ENCODE measurements at regions not wholly inside any gene's neighbourhood (a gene's known extent, or its start where the extent isn't known, plus 50 kb on each side); places are given as distances from the start of the nearest gene placed in this dataset.

GRCh38 chrX:7698248-7698647, 144.7 kb upstream of the VCX start:
- WGBS, 2 donors, result 91 to 92% methylated on average over 2 of the region's 2 CpGs
- Histone ChIP-seq H3K27ac (no peak overlapping the region), H3K27me3 (no peaks in the 10 kb centered on the region), H3K36me3 (no peaks in the 10 kb centered on the region), H3K4me3 (no peak overlapping the region), H3K4me1 (no peaks in the 10 kb centered on the region), H3K9me3 (no peaks in the 10 kb centered on the region)
- no peak for DNase-seq (ENCODE audit: low spot score in 2 of 2)
- TF ChIP-seq CTCF (IDR thresholded peaks at IDR 0.05) (no peak), EP300 (IDR thresholded peaks at IDR 0.05) (no peak), POLR2A (IDR thresholded peaks at IDR 0.05) (no peak)

GRCh38 chrX:7690842-7691241, 152.1 kb upstream of the VCX start:
- Histone ChIP-seq H3K36me3 (no peaks in the 10 kb centered on the region), H3K27ac (no peak overlapping the region), H3K9me3 (no peaks in the 10 kb centered on the region), H3K4me3 (no peak overlapping the region), H3K27me3 (no peaks in the 10 kb centered on the region), H3K4me1 (no peaks in the 10 kb centered on the region)
- TF ChIP-seq POLR2A (IDR thresholded peaks at IDR 0.05) (no peak), EP300 (IDR thresholded peaks at IDR 0.05) (no peak), CTCF (IDR thresholded peaks at IDR 0.05) (no peak)
- DNase-seq (ENCODE audit: low spot score in 2 of 2), result no peak
- 42 to 55% methylated on average over 8 of the region's 8 CpGs for WGBS, 2 donors

GRCh38 chrX:7689791-7690412, 153.1 kb upstream of the VCX start:
- H3K4me1 ChIP-seq, result no peaks in the 10 kb centered on the region

GRCh38 chrX:7680181-7680580, 162.8 kb upstream of the VCX start:
- WGBS, 2 donors, result 70 to 75% methylated on average over 4 of the region's 4 CpGs
- Histone ChIP-seq H3K4me3 (no peak overlapping the region), H3K27me3 (no peaks in the 10 kb centered on the region), H3K27ac (no peak overlapping the region), H3K36me3 (no peaks in the 10 kb centered on the region), H3K4me1 (no peaks in the 10 kb centered on the region), H3K9me3 (no peaks in the 10 kb centered on the region)
- no peak for TF ChIP-seq EP300 (IDR thresholded peaks at IDR 0.05)
- no peak for TF ChIP-seq POLR2A (IDR thresholded peaks at IDR 0.05)
- TF ChIP-seq CTCF (IDR thresholded peaks at IDR 0.05), result no peak
- DNase-seq (ENCODE audit: low spot score in 2 of 2), result no peak

More at GRCh38 chrX:7689791-7690412, 153.1 kb upstream of the VCX start:
- DNase-seq (ENCODE audit: low spot score in 2 of 2), result no peak
- Histone ChIP-seq H3K27ac (no peak overlapping the region), H3K27me3 (no peaks in the 10 kb centered on the region), H3K9me3 (no peaks in the 10 kb centered on the region), H3K36me3 (no peaks in the 10 kb centered on the region), H3K4me3 (no peak overlapping the region)
- no peak for TF ChIP-seq CTCF (IDR thresholded peaks at IDR 0.05)
- TF ChIP-seq EP300 (IDR thresholded peaks at IDR 0.05), result no peak
- no peak for TF ChIP-seq POLR2A (IDR thresholded peaks at IDR 0.05)
- 64 to 81% methylated on average over 4 of the region's 4 CpGs for WGBS, 2 donors

GRCh38 chrX:7654316-7654715, 188.7 kb upstream of the VCX start:
- no peak for DNase-seq (ENCODE audit: low spot score in 2 of 2)
- Histone ChIP-seq H3K9me3 (peaks cover 0 to 8% (median 3%) of the 10 kb centered on the region in 4 donors), H3K27me3 (no peaks in the 10 kb centered on the region), H3K27ac (no peak overlapping the region), H3K4me1 (no peaks in the 10 kb centered on the region), H3K36me3 (no peaks in the 10 kb centered on the region), H3K4me3 (no peak overlapping the region)
- WGBS, 2 donors, result 76 to 85% methylated on average over 5 of the region's 5 CpGs
- TF ChIP-seq CTCF (IDR thresholded peaks at IDR 0.05) (no peak), POLR2A (IDR thresholded peaks at IDR 0.05) (no peak), EP300 (IDR thresholded peaks at IDR 0.05) (no peak)
